ENCODE measurements at regions not wholly inside any gene's neighbourhood (a gene's known extent, or its start where the extent isn't known, plus 50 kb on each side); places are given as distances from the start of the nearest gene placed in this dataset.

GRCh38 chr16:55981557-55981956, 106.4 kb upstream of the CES5A start:
- TF ChIP-seq POLR2AphosphoS5 (IDR thresholded peaks at IDR 0.05) (no peak), CTCF (IDR thresholded peaks at IDR 0.05 in 8 of 11, conservative IDR thresholded peaks at IDR 0.05 in 3 of 11) (no peak)

Measured in spleen (tissue), 7 donors.